HG03442 (cell line): ENCODE measurements at regions not wholly inside any gene's neighbourhood (a gene's known extent, or its start where the extent isn't known, plus 50 kb on each side); places are given as distances from the start of the nearest gene placed in this dataset.

Source experiments
- ATAC-seq: cut with Tn5 transposase; IDR thresholded peaks from one replicate; pipeline ENCODE4 v1.9.1; 2021; ENCODE audit warnings: mild to moderate bottlenecking, moderate library complexity; ENCODE audit not compliant: unreplicated experiment

DNA sequence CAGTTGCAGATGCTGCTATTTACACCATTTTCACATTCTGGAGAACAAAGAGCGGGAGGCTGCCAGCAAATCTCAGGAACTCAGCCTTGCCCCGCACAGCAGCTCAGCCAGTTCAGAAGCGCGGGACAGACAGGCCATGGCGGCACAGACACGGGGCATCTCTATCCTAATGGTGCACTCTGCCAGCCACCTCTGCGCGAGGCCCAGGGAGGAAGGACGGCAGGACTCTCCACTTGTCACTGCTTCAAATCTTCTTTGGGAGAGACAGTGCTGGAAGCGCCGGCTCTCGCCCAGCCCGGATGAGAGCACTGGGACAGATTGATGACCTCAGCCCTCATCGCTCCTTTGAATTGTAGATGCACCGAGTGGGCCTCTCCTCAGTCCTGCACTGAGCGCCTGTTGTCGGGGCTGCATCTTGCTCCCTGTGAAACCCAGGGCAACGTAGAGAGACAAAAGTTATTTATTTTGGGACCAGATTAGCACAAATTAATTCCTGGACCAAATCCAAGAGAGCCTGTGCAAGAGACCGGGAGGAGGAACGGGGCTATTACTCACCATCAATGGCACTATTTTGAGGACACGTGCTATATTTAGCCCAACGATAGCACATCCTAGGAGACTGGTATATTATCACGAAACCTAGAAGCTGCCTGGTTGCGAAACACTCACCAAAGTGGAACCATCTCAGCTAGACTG lies 211.4 kb upstream of the SMIM21 start:
- no peak for ATAC-seq

DNA sequence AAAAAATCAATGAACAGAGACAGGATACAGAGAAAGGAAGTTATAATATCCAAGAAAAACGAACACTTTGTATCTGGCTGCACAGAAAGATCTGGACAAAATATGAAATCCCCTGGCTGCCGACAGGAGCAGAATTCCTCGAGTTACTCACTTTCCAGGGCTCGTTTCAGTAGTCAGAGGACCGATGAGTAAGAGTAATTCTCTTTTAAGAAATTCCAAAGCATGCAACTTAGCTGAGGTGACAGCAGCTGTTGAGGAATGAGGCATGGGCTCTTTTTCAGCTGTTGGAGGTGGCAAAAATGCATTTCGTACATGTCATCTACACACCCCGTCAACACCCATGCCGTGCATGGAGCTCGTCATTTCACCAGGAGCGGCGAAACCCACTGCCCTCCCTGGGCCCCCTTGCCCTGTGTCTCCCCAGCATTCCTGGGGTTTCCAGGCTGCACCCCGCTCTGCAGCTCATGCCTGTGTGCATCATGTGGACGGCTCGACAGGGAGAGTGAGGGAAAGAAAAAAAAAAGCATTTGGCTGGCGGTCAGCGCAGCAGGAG lies 210.8 kb upstream of the SMIM21 start:
- no peak for ATAC-seq

DNA sequence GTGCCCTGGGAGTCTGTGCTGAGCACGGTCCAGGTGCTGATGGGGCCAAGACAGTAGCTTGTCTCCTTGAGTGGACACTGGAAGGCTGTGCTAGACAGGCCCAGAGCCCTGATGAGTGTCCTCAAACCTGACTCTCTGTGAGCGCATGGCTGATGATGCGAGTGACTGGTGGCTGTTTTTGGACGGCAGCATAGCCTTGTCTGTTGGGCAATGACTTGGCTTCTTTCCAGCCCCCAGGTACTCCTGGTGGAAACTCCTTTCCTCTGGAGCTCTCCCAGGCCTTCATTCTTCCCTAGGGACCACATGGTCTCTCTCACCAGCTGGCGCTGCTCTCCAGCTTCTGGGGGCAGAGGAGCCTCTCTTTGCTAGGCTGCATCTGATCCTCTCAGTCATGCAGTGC lies 207.6 kb upstream of the SMIM21 start:
- ATAC-seq = no peak

DNA sequence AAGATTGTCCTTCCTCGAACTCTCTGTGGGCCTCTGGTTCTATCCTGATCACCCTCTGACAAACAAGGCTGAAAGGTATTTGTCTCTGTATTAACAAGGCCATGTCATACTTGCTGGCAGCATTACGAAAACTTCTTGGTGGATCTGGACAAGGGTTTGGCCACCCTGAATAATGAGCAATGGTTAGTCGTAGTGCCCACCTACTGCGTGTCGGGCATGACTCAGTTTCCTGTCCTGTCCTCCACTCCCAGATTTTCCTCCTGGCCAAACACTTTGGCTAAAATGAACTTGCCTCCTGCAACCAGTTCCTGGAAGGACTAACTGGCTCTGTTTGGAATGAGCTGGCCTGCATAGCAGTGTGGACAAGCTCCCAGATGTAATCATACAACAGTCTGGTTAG lies 198.5 kb upstream of the SMIM21 start:
- no peak for ATAC-seq

DNA sequence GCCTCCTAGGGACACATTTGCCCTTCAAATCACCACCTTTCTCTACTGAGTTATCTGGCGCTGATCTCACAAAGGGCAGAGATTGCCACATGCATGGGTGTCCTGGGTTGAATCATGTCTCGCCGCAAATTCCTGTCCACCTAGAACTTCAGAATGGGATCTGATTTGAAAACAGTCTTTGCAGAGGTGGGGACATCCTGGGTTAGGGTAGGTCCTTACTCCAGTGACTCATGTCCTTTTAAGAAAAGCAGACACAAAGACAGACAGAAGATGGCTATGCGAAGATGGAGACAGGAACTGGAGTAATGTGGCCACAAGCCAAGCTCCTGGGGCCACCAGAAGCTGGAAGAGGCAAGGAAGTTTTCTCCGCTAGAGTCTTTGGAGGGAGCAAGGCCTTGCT lies 197.4 kb upstream of the SMIM21 start:
- ATAC-seq = no peak

DNA sequence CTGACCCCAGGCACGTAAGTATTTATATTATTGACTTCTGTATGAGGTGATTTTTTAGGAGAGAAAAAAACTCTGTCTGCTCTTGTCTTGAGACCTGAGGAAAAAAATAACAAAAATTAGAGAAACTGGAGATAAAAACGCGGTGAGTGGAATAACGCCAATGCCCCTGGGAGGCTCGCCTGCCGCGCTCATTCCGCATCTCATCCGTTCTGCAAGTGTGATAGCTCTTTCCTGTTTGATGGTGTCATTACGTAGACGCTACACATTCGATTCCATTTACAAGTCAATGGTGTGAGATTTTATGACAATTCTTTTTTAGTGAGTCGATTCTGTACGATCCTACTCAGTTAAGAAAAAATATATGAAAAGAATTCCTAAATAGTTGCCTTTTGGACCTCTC lies 194.3 kb upstream of the SMIM21 start:
- ATAC-seq = no peak

DNA sequence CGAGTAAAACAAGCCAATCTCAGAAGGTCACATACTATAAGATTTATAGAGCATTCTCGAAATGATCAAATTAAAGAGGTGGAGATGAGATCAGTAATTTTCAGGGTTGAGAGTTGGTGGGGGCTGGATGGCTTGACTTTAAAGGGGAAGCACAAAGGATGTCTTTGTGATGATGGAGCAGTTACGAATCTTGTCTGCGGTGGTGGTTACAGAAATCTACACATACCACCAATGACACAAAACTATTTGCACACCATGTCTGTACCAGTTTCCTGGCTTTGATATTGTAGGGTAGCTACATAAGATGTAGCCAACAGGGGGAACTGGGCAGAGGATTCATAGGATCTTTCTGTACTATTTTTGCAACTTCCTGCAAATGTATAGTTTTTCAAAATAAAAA lies 190.6 kb upstream of the SMIM21 start:
- no peak for ATAC-seq

DNA sequence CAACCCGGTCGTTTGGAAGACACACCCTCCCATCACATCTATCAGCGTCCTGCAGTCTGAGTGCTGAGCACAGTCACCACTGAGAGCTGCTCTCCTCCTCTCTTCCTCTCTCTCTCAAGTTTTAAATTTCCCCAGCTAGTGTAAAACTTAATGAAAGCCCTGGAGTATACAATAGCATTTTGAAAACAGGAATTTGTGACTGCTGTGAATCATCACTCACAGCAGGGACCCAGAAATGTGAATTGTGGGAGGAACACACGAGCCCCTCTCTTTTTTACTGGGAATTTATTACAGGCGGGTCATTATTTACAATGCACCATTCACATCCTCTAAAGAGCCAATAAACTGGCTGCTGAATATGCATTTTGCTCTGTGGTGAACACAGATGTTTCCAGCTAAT lies 185.0 kb upstream of the SMIM21 start:
- no peak for ATAC-seq

DNA sequence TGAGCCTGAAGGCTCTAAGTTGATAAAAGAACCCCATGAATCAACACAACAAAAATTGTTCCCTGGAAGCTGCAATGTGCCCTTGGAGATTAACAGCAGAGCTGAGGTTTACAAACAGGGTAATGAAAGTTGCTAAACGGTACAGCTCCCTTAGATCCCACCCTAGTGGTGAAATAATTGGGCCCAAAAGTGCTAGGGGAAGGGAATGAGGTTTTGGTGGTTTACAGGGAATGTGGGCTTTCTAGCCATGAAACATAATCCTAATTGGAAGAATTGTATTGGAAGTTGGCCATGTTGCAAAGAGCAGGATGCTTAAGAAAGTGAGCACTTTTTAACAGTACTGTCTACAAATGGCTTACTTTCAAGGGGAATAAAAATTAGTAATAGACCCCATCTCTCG lies 180.2 kb upstream of the SMIM21 start:
- ATAC-seq = no peak

DNA sequence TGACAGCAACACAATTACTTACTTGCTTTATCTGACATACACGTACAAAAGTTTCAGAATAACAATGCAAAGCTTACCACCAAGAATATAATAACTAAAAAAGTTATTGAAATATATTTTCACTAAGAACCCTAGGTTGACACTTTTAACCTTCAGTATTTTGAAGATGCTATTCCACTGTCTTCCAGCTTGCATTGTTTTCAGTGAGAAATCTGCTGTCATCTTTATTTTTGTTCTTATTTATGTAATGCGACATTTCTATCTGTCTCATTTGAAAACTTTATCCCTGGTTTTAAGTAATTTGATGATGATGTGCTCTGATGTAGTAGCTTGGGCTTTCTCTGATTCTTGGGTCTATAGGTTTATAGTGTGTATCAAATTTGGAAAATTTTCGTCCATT lies 165.0 kb upstream of the SMIM21 start:
- ATAC-seq = no peak

DNA sequence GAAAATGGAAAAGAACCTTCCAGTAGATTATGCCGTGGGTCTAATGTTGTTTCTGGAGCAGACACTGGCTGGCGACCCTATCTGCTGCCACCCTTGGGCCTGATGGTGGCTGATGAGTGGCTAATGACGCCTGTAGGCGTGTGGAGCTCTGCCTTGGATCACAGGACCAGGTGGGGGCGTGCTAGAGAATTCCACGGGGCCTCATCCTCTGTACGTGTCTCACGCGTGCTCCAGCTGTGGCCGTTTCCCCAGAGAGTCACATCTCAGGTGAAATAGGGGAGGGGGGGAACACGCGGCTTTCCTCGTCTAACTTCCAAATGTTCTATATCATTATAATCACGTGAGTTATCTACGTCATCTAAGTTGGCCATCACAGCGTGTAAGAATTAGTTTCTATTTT lies 160.9 kb upstream of the SMIM21 start:
- ATAC-seq = no peak

DNA sequence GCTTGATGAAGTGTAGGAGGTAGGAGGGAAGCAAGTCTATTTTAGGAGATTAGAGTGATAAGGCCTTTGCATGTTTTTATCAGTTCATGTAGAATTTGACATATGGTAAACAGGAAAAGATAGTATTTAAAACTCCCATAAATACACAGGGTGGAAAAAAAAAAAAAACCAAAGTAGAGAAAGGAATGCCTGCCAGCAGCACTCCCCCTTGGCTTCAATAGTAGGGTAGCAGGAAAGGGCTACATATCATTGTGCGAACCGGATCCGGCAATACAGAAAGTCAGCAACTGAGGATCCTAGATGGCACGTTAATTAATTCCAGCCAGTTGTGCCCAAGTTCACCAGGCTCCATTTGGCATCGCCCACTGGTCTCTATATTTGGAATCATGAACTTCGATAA lies 159.6 kb upstream of the SMIM21 start:
- ATAC-seq = no peak

DNA sequence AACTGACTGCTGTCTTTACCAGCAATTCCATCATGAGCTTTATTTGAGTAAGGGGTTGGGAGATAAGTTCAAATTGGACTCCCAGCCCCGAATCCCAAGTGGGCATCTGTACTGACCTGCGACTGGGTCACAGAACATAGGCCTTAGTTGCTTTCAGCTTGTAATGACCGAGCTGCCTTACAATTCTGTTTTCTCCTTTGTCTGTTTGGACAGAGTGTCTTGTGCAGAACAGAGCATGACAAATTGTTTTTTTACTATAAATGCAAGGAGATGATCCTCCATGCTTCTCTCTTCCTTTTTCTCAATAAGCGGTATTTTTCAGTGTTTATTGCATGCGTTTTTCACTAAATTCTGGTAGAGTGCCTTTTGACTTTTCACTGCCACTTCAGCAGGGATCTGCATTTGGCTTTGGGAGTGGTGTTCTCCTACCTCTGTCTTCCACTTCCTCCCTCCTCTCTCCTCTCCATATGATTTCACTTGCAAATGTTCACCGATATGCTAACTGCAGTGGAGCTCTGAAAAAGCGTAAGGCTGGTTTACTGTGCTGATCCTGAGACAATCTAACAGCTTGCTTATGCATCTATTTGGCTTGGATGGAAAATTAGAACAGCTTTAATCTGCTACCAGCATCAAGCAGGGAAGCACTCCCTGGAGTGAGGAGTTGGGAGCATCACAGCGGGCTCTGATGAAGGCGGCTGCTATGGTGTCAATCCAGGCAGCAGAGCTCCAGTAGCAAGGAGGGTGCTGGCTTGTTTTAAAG lies 158.8 kb upstream of the SMIM21 start:
- ATAC-seq = no peak

DNA sequence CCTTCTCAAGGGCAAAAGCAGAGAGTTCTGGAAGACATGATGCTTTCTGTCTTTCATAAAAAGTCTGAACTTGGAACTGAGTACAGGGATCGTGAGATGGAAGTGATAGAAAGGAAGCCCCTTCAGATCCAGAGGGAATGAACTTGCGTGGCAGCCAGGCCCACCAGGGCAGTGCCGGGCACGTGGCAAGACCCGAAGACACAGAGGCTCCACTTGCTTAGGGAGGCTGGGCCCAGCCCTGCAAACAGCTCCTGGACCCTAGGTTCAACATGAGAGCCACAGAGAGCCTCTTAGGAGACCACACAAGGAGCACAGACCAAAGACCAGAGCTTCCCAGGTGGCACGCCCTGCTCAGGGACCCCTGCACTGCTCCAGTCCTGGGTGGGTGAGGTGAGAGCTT lies 155.4 kb upstream of the SMIM21 start:
- ATAC-seq = no peak

DNA sequence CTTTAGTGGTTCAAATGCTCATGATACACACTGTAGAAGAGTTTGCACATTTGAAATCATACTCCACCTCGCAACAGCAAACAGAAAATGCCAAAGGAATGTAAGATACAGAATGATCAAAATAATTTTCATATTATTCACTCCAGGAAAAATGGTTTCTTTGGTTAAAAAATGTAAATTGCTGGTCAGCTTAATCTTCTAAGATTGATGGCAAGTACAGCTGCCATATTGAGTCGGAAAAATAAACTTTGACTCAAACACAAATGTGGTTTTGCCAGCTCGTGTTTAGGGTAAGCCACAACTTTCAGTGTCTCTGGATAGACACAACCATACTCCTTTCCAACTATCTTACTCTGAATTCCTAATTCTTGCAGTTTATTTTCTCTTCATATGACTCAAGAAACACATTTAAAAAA lies 154.9 kb upstream of the SMIM21 start:
- no peak for ATAC-seq

DNA sequence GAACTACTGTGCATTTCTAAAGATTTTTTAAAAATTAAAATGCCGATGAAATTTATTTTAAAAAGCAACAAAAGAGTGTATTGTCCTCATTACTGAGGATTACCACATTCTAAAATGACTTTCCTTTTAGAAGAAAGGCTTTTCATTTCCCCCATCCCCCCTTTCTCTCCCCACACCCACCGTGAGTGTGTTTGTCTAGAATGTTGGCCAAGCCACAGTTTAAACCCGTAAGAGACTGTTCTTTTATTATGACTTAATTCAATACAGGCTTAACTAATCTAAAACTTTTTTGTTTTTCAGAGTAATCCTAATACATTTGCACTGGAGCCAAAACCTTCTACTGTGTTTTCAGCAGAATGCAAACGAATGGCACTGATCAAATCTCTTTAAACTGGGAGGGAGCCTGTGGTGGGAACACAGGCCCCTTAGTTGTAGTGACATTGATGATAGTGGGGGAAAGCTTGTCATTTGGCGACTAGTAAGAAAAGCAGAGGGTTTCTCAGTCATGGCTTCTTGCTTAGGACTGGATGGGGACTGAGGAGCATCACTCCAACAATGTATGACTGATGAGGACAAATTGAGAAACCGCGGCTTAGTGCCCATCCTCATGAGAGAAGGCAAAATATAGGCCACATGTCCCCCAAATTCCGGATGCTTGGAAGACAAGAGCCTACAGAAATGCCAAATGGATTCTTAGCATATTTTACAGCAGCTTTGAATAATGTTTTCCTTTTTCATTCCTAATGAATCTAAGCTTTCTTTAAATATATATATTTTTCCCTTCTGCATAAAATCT lies 154.0 kb upstream of the SMIM21 start:
- ATAC-seq = no peak

DNA sequence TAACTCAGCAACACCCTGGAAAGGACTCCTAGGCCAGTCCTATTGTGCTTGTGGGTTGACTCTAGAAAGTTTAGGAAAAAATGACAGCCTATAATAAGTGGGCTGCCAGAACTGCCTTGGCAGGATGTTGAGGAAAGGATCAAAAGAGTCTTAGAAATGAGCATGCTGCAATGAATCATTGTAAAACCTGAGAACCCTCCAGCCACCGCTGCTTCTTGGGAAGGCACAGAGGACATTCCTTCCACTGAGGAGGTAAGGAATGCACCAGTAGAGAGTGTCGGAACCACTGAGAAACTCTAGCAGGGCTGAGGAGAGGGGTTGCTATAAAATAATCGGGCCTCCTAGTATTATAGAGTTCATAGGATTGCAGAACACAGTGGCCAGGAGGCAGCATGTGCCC lies 146.7 kb upstream of the SMIM21 start:
- no peak for ATAC-seq

DNA sequence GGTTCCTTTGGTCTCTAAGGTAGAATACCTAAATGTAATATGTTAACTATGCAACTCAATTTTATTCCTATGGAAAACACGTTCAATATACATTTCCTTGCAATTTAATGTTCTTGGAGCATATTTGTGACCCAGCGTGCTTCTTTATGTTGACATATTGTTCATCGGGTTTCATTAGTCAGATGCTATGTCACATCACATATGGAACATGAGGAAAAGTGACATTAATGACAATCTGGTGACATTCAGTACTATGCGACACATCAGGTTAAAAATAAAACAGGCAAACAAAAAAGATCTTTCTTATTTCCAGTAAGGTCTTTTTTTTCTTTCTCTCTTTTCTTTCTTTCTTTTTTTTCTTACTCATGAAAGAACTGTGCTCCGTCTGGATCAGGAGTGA lies 135.6 kb upstream of the SMIM21 start:
- ATAC-seq = no peak

DNA sequence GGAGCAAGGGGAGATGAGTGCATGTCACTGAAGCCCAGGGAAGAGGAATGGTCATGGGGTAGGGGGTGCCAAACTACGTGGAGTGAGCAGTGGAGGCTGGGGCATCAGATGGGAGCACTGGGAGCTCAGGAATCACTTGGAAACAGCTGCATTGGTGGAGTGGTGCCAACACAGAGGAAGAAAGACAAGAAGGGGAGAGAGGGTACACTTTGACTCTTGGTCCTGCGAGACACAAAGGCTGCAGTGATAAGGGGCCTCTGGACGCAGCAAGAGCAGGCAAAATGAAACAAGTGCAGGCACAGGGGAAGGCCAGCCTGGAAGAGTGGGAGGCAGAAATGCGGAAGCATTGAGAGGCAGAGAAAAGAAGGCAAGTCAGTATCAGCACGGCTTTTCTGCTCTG lies 134.7 kb upstream of the SMIM21 start:
- ATAC-seq = no peak

DNA sequence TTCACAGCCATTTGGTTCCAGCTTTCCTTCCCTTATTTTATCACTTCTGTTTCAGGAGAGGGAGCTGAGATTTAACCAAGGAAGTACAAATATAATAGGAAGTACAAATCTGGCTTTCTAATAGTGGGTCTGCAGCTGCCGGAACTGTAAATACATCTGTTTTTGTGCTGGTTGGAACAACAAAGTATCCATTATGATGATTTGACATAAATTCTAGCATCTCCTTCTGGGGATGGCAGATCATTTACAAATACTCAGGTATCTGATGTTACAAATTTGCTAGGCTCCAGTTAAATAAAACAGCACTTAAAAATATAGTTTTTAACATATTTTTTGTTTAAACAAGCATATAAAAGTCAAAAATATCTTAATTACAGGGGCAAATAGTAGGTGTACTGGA lies 131.3 kb upstream of the SMIM21 start:
- ATAC-seq = no peak

DNA sequence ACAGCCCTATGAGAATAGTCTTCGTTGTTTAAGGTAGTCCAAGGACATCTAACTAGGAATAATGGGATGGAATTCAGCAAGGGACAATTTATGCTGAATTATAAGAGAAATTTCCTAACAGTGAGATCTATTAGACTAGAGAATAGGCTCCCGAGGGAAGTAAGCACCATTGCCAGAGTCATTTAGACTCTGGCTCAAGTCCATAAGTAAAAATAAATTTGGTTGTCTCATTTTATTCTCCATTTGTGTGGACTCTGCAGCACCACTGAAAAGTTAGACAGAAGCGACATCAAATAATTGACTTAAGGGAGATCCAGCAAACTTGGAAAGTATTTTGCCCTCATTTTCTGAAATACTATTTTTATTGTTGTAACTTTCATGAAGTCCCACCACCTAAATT lies 129.3 kb upstream of the SMIM21 start:
- no peak for ATAC-seq
